ENCODE measurements at regions not wholly inside any gene's neighbourhood (a gene's known extent, or its start where the extent isn't known, plus 50 kb on each side); places are given as distances from the start of the nearest gene placed in this dataset.
A peak's percentile ranks its signal among the peaks of the same experiment; 100 is the strongest.

GRCh38 chr21:22791376-22791775 lies 1793.2 kb downstream of the NCAM2 start:
- H3K27ac Mint-ChIP-seq (ENCODE audit: unreplicated experiment) = no peak overlapping the region
- no TSS peak for BruUV-seq (replicated peaks)
- no peaks in the 10 kb centered on the region for H3K36me3 Mint-ChIP-seq (ENCODE audit: insufficient read depth, unreplicated experiment)
- peaks cover 3% of the 10 kb centered on the region for H3K9me3 Mint-ChIP-seq (ENCODE audit: low read depth, unreplicated experiment)
- intact Hi-C loops (cut with micrococcal nuclease; ENCODE audit: unreplicated experiment) = loop anchor here (5.0 to 10.0 kb wide), 2 partner anchors 1629 to 1787 kb away; no protein-coding TSS in a partner anchor
- no peaks in the 10 kb centered on the region for H3K27me3 Mint-ChIP-seq (ENCODE audit: unreplicated experiment)
- H3K4me3 Mint-ChIP-seq (ENCODE audit: low read depth, unreplicated experiment) = no peak overlapping the region
- no peak for DNase-seq
- CTCF ChIA-PET = no interaction called here
- TF ChIP-seq CTCF (IDR thresholded peaks at IDR 0.05; ENCODE audit: unreplicated experiment) = no peak
- no peaks in the 10 kb centered on the region for H3K4me1 Mint-ChIP-seq (ENCODE audit: low read depth, unreplicated experiment)

GRCh38 chr21:22791986-22792560 lies 1793.9 kb downstream of the NCAM2 start:
- BruUV-seq (replicated peaks) = no TSS peak
- no peaks in the 10 kb centered on the region for H3K27me3 Mint-ChIP-seq (ENCODE audit: unreplicated experiment)
- no peak overlapping the region for H3K4me3 Mint-ChIP-seq (ENCODE audit: low read depth, unreplicated experiment)
- H3K27ac Mint-ChIP-seq (ENCODE audit: unreplicated experiment) = no peak overlapping the region
- H3K9me3 Mint-ChIP-seq (ENCODE audit: low read depth, unreplicated experiment) = peaks cover 3% of the 10 kb centered on the region
- no peaks in the 10 kb centered on the region for H3K36me3 Mint-ChIP-seq (ENCODE audit: insufficient read depth, unreplicated experiment)
- intact Hi-C loops (cut with micrococcal nuclease; ENCODE audit: unreplicated experiment) = loop anchor here (5.0 to 10.0 kb wide), 2 partner anchors 1630 to 1787 kb away; no protein-coding TSS in a partner anchor
- peak; percentile 2 for DNase-seq
- H3K4me1 Mint-ChIP-seq (ENCODE audit: low read depth, unreplicated experiment) = no peaks in the 10 kb centered on the region
- TF ChIP-seq CTCF (IDR thresholded peaks at IDR 0.05; ENCODE audit: unreplicated experiment) = peak; percentile 29
- CTCF ChIA-PET = no interaction called here

- intact Hi-C loops (cut with micrococcal nuclease; ENCODE audit: unreplicated experiment) = loop anchor here (10.0 kb wide), 1 partner anchor 1790 kb away; no protein-coding TSS in a partner anchor
- H3K4me1 Mint-ChIP-seq (ENCODE audit: low read depth, unreplicated experiment) = no peaks in the 10 kb centered on the region
- H3K9me3 Mint-ChIP-seq (ENCODE audit: low read depth, unreplicated experiment) = peaks cover 3% of the 10 kb centered on the region
- TF ChIP-seq CTCF (IDR thresholded peaks at IDR 0.05; ENCODE audit: unreplicated experiment) = no peak
- no peak for DNase-seq
- no peaks in the 10 kb centered on the region for H3K36me3 Mint-ChIP-seq (ENCODE audit: insufficient read depth, unreplicated experiment)
- CTCF ChIA-PET = no interaction called here
- no peak overlapping the region for H3K27ac Mint-ChIP-seq (ENCODE audit: unreplicated experiment)
- no peak overlapping the region for H3K4me3 Mint-ChIP-seq (ENCODE audit: low read depth, unreplicated experiment)
- BruUV-seq (replicated peaks) = no TSS peak
- H3K27me3 Mint-ChIP-seq (ENCODE audit: unreplicated experiment) = no peaks in the 10 kb centered on the region
Measured at GRCh38 chr21:22795091-22795490, 1796.9 kb downstream of the NCAM2 start.

GRCh38 chr21:22795644-22796043 lies 1797.4 kb downstream of the NCAM2 start:
- H3K4me3 Mint-ChIP-seq (ENCODE audit: low read depth, unreplicated experiment) = no peak overlapping the region

More at GRCh38 chr21:22795644-22796043, 1797.4 kb downstream of the NCAM2 start:
- Mint-ChIP-seq H3K36me3 (ENCODE audit: insufficient read depth, unreplicated experiment) (no peaks in the 10 kb centered on the region), H3K4me1 (ENCODE audit: low read depth, unreplicated experiment) (no peaks in the 10 kb centered on the region), H3K27me3 (ENCODE audit: unreplicated experiment) (no peaks in the 10 kb centered on the region), H3K27ac (ENCODE audit: unreplicated experiment) (no peak overlapping the region), H3K9me3 (ENCODE audit: low read depth, unreplicated experiment) (peaks cover 3% of the 10 kb centered on the region)
- intact Hi-C loops (cut with micrococcal nuclease; ENCODE audit: unreplicated experiment) = loop anchor here (10.0 kb wide), 1 partner anchor 1791 kb away; no protein-coding TSS in a partner anchor
- BruUV-seq (replicated peaks) = no TSS peak
- TF ChIP-seq CTCF (IDR thresholded peaks at IDR 0.05; ENCODE audit: unreplicated experiment) = no peak
- CTCF ChIA-PET = no interaction called here
- no peak for DNase-seq

Data from Calu3 (cell line).